ENCODE measurements at regions not wholly inside any gene's neighbourhood (a gene's known extent, or its start where the extent isn't known, plus 50 kb on each side); places are given as distances from the start of the nearest gene placed in this dataset.

- Histone ChIP-seq H3K4me3 (no peak overlapping the region), H3K27me3 (no peaks in the 10 kb centered on the region), H3K27ac (no peak overlapping the region), H3K36me3 (no peaks in the 10 kb centered on the region), H3K9me3 (no peaks in the 10 kb centered on the region), H3K4me1 (no peaks in the 10 kb centered on the region)
- TF ChIP-seq CTCF (IDR thresholded peaks at IDR 0.05) = no peak
- DNase-seq (ENCODE audit: low spot score) = no peak
Measured at GRCh38 chr11:112454841-112455240, 194.2 kb upstream of the PLET1 start.

GRCh38 chr11:112455791-112456190, 195.1 kb upstream of the PLET1 start:
- no peak for DNase-seq (ENCODE audit: low spot score)
- no peaks in the 10 kb centered on the region for H3K9me3 ChIP-seq
- no peaks in the 10 kb centered on the region for H3K36me3 ChIP-seq
- TF ChIP-seq CTCF (IDR thresholded peaks at IDR 0.05) = no peak
- no peaks in the 10 kb centered on the region for H3K4me1 ChIP-seq
- H3K27ac ChIP-seq = no peak overlapping the region
- no peak overlapping the region for H3K4me3 ChIP-seq
- no peaks in the 10 kb centered on the region for H3K27me3 ChIP-seq

- Histone ChIP-seq H3K27me3 (no peaks in the 10 kb centered on the region), H3K36me3 (no peaks in the 10 kb centered on the region), H3K4me3 (no peak overlapping the region), H3K9me3 (no peaks in the 10 kb centered on the region), H3K27ac (no peak overlapping the region), H3K4me1 (no peaks in the 10 kb centered on the region)
- DNase-seq (ENCODE audit: low spot score) = no peak
- TF ChIP-seq CTCF (IDR thresholded peaks at IDR 0.05) = no peak
Measured at GRCh38 chr11:112457532-112457931, 196.9 kb upstream of the PLET1 start.

GRCh38 chr11:112459001-112459400, 198.3 kb upstream of the PLET1 start:
- H3K4me3 ChIP-seq = no peak overlapping the region

GRCh38 chr11:112460141-112460540, 199.5 kb upstream of the PLET1 start:
- DNase-seq (ENCODE audit: low spot score) = no peak
- Histone ChIP-seq H3K4me3 (no peak overlapping the region), H3K27ac (no peak overlapping the region), H3K27me3 (no peaks in the 10 kb centered on the region), H3K4me1 (no peaks in the 10 kb centered on the region), H3K36me3 (no peaks in the 10 kb centered on the region), H3K9me3 (no peaks in the 10 kb centered on the region)
- TF ChIP-seq CTCF (IDR thresholded peaks at IDR 0.05) = no peak

More at GRCh38 chr11:112459001-112459400, 198.3 kb upstream of the PLET1 start:
- Histone ChIP-seq H3K4me1 (no peaks in the 10 kb centered on the region), H3K27me3 (no peaks in the 10 kb centered on the region), H3K36me3 (no peaks in the 10 kb centered on the region), H3K9me3 (no peaks in the 10 kb centered on the region), H3K27ac (no peak overlapping the region)
- TF ChIP-seq CTCF (IDR thresholded peaks at IDR 0.05) = no peak
- no peak for DNase-seq (ENCODE audit: low spot score)

GRCh38 chr11:112464949-112465348, 204.3 kb upstream of the PLET1 start:
- Histone ChIP-seq H3K9me3 (no peaks in the 10 kb centered on the region), H3K27me3 (no peaks in the 10 kb centered on the region), H3K4me3 (no peak overlapping the region), H3K4me1 (no peaks in the 10 kb centered on the region), H3K36me3 (no peaks in the 10 kb centered on the region), H3K27ac (no peak overlapping the region)
- no peak for DNase-seq (ENCODE audit: low spot score)
- no peak for TF ChIP-seq CTCF (IDR thresholded peaks at IDR 0.05)
